ENCODE measurements at regions not wholly inside any gene's neighbourhood (a gene's known extent, or its start where the extent isn't known, plus 50 kb on each side); places are given as distances from the start of the nearest gene placed in this dataset.

DNA sequence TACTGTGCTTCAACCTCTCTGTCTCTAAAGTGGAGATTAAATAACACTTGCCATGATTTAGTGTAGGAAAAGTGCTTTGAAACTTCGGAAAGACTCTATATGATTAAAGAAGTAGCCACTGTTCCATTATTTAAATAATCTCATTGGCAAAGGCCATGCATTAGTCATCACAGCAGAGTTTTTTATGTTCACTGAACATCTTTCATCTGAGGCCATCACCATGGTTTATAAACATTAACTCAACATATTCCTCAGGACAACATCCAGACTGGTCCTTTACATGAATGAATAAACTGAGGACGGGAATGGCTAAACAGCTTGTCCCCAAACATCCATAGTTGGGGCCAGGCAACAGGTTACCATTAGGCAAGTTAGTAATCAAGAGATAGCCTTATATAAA, 124.6 kb upstream of the FRMD6 start:
- CTCF ChIA-PET: no interaction called here
- Histone ChIP-seq H3K4me1 (ENCODE audit: control insufficient read depth, insufficient read depth, low read length) (no peaks in the 10 kb centered on the region; the same call in 1 of the 2 replicates), H3K27ac (ENCODE audit: extremely low read depth, low read depth, low read length) (no peak overlapping the region), H3K4me3 (ENCODE audit: low read depth, low read length) (no peak overlapping the region), H3K36me3 (ENCODE audit: control insufficient read depth in 2 of 2, insufficient read depth in 1 of 2, low read length in 2 of 2) (no peaks in the 10 kb centered on the region), H3K9me3 (ENCODE audit: control insufficient read depth, insufficient read depth, low read depth, low read length) (no peaks in the 10 kb centered on the region)
- no peak for TF ChIP-seq ZBTB20 (tag by site-specific recombination; IDR thresholded peaks at IDR 0.05)
- no peak for TF ChIP-seq ZNF529 (tag by site-specific recombination; IDR thresholded peaks at IDR 0.05; ENCODE audit: insufficient replicate concordance)
- no peak for TF ChIP-seq ZNF214 (tag by site-specific recombination; IDR thresholded peaks at IDR 0.05; ENCODE audit: borderline replicate concordance)
- TF ChIP-seq, protein P1, sequence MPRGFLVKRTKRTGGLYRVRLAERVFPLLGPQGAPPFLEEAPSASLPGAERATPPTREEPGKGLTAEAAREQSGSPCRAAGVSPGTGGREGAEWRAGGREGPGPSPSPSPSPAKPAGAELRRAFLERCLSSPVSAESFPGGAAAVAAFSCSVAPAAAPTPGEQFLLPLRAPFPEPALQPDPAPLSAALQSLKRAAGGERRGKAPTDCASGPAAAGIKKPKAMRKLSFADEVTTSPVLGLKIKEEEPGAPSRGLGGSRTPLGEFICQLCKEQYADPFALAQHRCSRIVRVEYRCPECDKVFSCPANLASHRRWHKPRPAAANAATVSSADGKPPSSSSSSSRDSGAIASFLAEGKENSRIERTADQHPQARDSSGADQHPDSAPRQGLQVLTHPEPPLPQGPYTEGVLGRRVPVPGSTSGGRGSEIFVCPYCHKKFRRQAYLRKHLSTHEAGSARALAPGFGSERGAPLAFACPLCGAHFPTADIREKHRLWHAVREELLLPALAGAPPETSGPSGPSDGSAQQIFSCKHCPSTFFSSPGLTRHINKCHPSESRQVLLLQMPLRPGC (tag by site-specific recombination; IDR thresholded peaks at IDR 0.05): no peak
- TF ChIP-seq, protein P2, sequence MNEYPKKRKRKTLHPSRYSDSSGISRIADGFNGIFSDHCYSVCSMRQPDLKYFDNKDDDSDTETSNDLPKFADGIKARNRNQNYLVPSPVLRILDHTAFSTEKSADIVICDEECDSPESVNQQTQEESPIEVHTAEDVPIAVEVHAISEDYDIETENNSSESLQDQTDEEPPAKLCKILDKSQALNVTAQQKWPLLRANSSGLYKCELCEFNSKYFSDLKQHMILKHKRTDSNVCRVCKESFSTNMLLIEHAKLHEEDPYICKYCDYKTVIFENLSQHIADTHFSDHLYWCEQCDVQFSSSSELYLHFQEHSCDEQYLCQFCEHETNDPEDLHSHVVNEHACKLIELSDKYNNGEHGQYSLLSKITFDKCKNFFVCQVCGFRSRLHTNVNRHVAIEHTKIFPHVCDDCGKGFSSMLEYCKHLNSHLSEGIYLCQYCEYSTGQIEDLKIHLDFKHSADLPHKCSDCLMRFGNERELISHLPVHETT (tag by site-specific recombination; IDR thresholded peaks at IDR 0.05): no peak
- TF ChIP-seq ZNF701 (tag by site-specific recombination; IDR thresholded peaks at IDR 0.05): no peak
- TF ChIP-seq ZNF354C (tag by site-specific recombination; IDR thresholded peaks at IDR 0.05; ENCODE audit: borderline replicate concordance, low read depth): no peak
- TF ChIP-seq ZNF175 (tag by site-specific recombination; IDR thresholded peaks at IDR 0.05): no peak
- no peak for TF ChIP-seq ZBTB17 (tag by site-specific recombination; IDR thresholded peaks at IDR 0.05)
- POLR2A ChIA-PET: no interaction called here

- Histone ChIP-seq H3K4me3 (ENCODE audit: low read depth, low read length) (no peak overlapping the region), H3K9me3 (ENCODE audit: control insufficient read depth, insufficient read depth, low read depth, low read length) (no peaks in the 10 kb centered on the region), H3K27ac (ENCODE audit: extremely low read depth, low read depth, low read length) (no peak overlapping the region), H3K36me3 (ENCODE audit: control insufficient read depth in 2 of 2, insufficient read depth in 1 of 2, low read length in 2 of 2) (no peaks in the 10 kb centered on the region), H3K4me1 (ENCODE audit: control insufficient read depth, insufficient read depth, low read length) (peaks cover 7% of the 10 kb centered on the region)
- ChIA-PET POLR2A (interaction anchor here (1.3 kb wide), 1 partner anchor 8 kb away, joined by 9 read pairs; no protein-coding TSS in a partner anchor), CTCF (interaction anchor here (1.0 kb wide), 1 partner anchor 13 kb away, joined by 3 read pairs; no protein-coding TSS in a partner anchor)
- TF ChIP-seq ZNF549 (tag by site-specific recombination; IDR thresholded peaks at IDR 0.05) (no peak), KLF10 (tag by site-specific recombination; IDR thresholded peaks at IDR 0.05) (no peak), ZNF768 (tag by site-specific recombination; IDR thresholded peaks at IDR 0.05) (no peak)
Measured at GRCh38 chr14:51529736-51530135, 122.0 kb upstream of the FRMD6 start.

GRCh38 chr14:51533160-51533559, 118.5 kb upstream of the FRMD6 start:
- Histone ChIP-seq H3K4me1 (ENCODE audit: control insufficient read depth, insufficient read depth, low read length) (peaks cover 7% of the 10 kb centered on the region), H3K4me3 (ENCODE audit: low read depth, low read length) (no peak overlapping the region), H3K36me3 (ENCODE audit: control insufficient read depth in 2 of 2, insufficient read depth in 1 of 2, low read length in 2 of 2) (no peaks in the 10 kb centered on the region), H3K9me3 (ENCODE audit: control insufficient read depth, insufficient read depth, low read depth, low read length) (no peaks in the 10 kb centered on the region), H3K27ac (ENCODE audit: extremely low read depth, low read depth, low read length) (no peak overlapping the region)
- ChIA-PET POLR2A (no interaction called here), CTCF (interaction anchor here (0.6 to 0.7 kb wide), 3 partner anchors 13 to 64 kb away, joined by 3 to 4 read pairs (median 3); no protein-coding TSS in a partner anchor)
- no peak for TF ChIP-seq GLIS1 (tag by site-specific recombination; IDR thresholded peaks at IDR 0.05)
- TF ChIP-seq YY2 (tag by site-specific recombination; IDR thresholded peaks at IDR 0.05): no peak
- no peak for TF ChIP-seq ZNF169 (tag by site-specific recombination; IDR thresholded peaks at IDR 0.05)
- no peak for TF ChIP-seq ZBTB48 (tag by site-specific recombination; IDR thresholded peaks at IDR 0.05)
- no peak for TF ChIP-seq KLF1 (tag by site-specific recombination; IDR thresholded peaks at IDR 0.05)
- no peak for TF ChIP-seq PRDM2 (tag by site-specific recombination; IDR thresholded peaks at IDR 0.05; ENCODE audit: borderline replicate concordance)
- no peak for TF ChIP-seq EGR2 (tag by site-specific recombination; IDR thresholded peaks at IDR 0.05; ENCODE audit: low read depth)
- TF ChIP-seq SCRT2 (tag by site-specific recombination; IDR thresholded peaks at IDR 0.05): no peak
- TF ChIP-seq ZNF792 (tag by site-specific recombination; IDR thresholded peaks at IDR 0.05): no peak
- TF ChIP-seq ZNF155 (tag by site-specific recombination; IDR thresholded peaks at IDR 0.05): no peak
- no peak for TF ChIP-seq ZNF211 (tag by site-specific recombination; IDR thresholded peaks at IDR 0.05; ENCODE audit: low read depth)
- TF ChIP-seq, protein P3, sequence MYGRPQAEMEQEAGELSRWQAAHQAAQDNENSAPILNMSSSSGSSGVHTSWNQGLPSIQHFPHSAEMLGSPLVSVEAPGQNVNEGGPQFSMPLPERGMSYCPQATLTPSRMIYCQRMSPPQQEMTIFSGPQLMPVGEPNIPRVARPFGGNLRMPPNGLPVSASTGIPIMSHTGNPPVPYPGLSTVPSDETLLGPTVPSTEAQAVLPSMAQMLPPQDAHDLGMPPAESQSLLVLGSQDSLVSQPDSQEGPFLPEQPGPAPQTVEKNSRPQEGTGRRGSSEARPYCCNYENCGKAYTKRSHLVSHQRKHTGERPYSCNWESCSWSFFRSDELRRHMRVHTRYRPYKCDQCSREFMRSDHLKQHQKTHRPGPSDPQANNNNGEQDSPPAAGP (tag by site-specific recombination; IDR thresholded peaks at IDR 0.05): no peak
